H1 (cell line): ENCODE measurements at regions not wholly inside any gene's neighbourhood (a gene's known extent, or its start where the extent isn't known, plus 50 kb on each side); places are given as distances from the start of the nearest gene placed in this dataset.

Experiments
- CBX5 ChIP-seq: fragments of 300-800, 300-1000 bp; sonication (generic); IDR thresholded peaks from 2 replicates; pipeline ENCODE4 v1.7.1; 2016; ENCODE audit warnings: antibody characterized with exemption, low read length, low read depth
- CHD1 ChIP-seq: IDR thresholded peaks from 2 replicates; pipeline ENCODE4 v1.6.1; 2012; ENCODE audit warnings: low read depth, low read length, improper control_type of control experiment
- EZH2 ChIP-seq: fragments of 200-600 bp; sonication (generic); IDR thresholded peaks from 2 replicates; pipeline ENCODE4 v1.7.1; 2012; ENCODE audit warnings: low read depth, mild to moderate bottlenecking, moderate library complexity, low read length, inconsistent platforms; ENCODE audit not compliant: severe bottlenecking
- HDAC6 ChIP-seq: IDR thresholded peaks from one replicate; pipeline ENCODE4 v1.7.1; 2012; ENCODE audit warnings: low read depth, mild to moderate bottlenecking, inconsistent platforms, low read length, moderate library complexity
- JUN ChIP-seq: IDR thresholded peaks from 2 replicates; pipeline ENCODE4 v1.6.1; 2011; ENCODE audit warnings: low read depth, mild to moderate bottlenecking, improper control_type of control experiment, low read length
- KDM1A ChIP-seq: fragments of 200-600, 300-600 bp; sonication (generic); IDR thresholded peaks from 2 replicates; pipeline ENCODE4 v1.7.1; 2016; ENCODE audit warnings: mild to moderate bottlenecking, low read length, borderline replicate concordance
- POLR2A ChIP-seq, 2 experiments: IDR thresholded peaks; 1 replicate in 1 of 2; 2 replicates in 1 of 2; pipeline ENCODE4 v1.6.1; 2011; ENCODE audit warnings: low read depth in 2 of 2, low read length in 2 of 2, mild to moderate bottlenecking in 2 of 2; ENCODE audit errors: control extremely low read depth in 1 of 2
- POLR2AphosphoS5 ChIP-seq: IDR thresholded peaks from 2 replicates; pipeline ENCODE4 v1.6.1; 2011; ENCODE audit warnings: low read depth, low read length
- SIRT6 ChIP-seq: IDR thresholded peaks from one replicate; pipeline ENCODE4 v1.7.1; 2012; ENCODE audit warnings: low read length, inconsistent platforms
- SIX5 ChIP-seq: IDR thresholded peaks from 2 replicates; pipeline ENCODE4 v1.6.1; 2011; ENCODE audit warnings: mild to moderate bottlenecking, low read depth, low read length
- TF ChIP-seq, protein P1 (sequence below), 3 experiments: IDR thresholded peaks; 1 replicate in 2 of 3; 2 replicates in 1 of 3; pipeline versions ENCODE4 v1.5.1 to v1.6.1; 2011; ENCODE audit warnings: low read length in 3 of 3, mild to moderate bottlenecking in 3 of 3, inconsistent platforms in 2 of 3, low read depth in 1 of 3, moderate library complexity in 1 of 3; ENCODE audit not compliant: insufficient read depth in 1 of 3; ENCODE audit errors: control extremely low read depth in 1 of 3

DNA sequence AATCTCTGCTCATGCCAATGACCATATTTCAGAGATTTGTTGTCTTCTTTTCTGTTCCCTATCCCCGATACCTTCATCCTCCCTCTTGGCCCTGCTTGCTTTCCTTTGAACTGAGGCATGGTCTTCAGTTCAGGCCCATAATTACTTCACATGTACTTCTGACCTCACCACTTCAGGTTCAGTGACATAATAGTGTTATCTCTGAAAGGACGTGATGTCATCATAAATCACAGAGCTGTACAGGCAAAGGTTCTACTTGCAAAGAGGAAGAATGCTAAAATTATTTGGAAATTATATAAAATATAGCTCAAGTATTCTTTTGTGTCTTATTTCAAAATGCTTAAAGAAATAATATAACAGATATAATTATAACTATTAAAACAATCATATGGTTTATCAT, 230.3 kb upstream of the ESRRG start:
- TF ChIP-seq KDM1A (no peak), SIX5 (no peak), CBX5 (no peak), JUN (no peak), POLR2AphosphoS5 (no peak), HDAC6 (no peak), SIRT6 (no peak), POLR2A (IDR thresholded peaks at IDR 0.05; ENCODE audit: control extremely low read depth in 1 of 2, low read depth in 2 of 2, low read length in 2 of 2) (no peak), EZH2 (no peak), CHD1 (no peak)
- TF ChIP-seq, protein P1, sequence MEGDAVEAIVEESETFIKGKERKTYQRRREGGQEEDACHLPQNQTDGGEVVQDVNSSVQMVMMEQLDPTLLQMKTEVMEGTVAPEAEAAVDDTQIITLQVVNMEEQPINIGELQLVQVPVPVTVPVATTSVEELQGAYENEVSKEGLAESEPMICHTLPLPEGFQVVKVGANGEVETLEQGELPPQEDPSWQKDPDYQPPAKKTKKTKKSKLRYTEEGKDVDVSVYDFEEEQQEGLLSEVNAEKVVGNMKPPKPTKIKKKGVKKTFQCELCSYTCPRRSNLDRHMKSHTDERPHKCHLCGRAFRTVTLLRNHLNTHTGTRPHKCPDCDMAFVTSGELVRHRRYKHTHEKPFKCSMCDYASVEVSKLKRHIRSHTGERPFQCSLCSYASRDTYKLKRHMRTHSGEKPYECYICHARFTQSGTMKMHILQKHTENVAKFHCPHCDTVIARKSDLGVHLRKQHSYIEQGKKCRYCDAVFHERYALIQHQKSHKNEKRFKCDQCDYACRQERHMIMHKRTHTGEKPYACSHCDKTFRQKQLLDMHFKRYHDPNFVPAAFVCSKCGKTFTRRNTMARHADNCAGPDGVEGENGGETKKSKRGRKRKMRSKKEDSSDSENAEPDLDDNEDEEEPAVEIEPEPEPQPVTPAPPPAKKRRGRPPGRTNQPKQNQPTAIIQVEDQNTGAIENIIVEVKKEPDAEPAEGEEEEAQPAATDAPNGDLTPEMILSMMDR (IDR thresholded peaks at IDR 0.05; ENCODE audit: control extremely low read depth in 1 of 3, insufficient read depth in 1 of 3, low read depth in 1 of 3, low read length in 3 of 3), result no peak
